ENCODE measurements at regions not wholly inside any gene's neighbourhood (a gene's known extent, or its start where the extent isn't known, plus 50 kb on each side); places are given as distances from the start of the nearest gene placed in this dataset.

DNA sequence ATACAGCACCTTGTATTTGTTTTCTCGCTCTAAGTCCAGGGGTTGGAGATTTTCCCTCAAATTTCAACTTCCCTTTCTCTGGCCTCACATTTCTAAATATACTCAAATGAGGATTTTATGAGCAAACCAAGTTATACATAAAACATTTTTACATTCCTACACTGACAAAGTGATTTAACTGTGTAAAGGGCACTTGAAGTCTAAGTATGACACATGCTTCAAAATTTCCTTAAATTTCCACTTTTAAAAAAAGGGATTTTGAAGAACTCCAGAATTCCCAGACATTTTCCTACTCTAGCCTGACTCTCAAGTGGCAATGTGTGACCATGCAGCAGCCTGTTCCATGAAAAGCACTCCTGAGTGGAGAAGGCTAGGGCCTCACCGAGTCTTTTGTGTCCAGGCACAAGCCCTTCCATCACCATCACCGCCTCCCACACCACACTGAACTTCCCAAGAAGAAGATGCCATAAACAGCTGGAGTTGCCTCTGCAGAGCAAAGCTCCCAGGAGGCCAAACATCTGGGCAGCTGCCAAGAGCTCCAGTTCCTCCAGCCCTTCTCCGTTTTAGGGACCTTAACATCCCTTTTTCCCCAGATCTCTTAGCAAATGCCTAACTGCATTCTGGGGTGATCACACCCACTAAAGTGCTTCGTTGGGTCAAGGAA is 68.9 kb downstream of the NCR2 start:
- DNase-seq (ENCODE audit: low spot score): no peak

DNA sequence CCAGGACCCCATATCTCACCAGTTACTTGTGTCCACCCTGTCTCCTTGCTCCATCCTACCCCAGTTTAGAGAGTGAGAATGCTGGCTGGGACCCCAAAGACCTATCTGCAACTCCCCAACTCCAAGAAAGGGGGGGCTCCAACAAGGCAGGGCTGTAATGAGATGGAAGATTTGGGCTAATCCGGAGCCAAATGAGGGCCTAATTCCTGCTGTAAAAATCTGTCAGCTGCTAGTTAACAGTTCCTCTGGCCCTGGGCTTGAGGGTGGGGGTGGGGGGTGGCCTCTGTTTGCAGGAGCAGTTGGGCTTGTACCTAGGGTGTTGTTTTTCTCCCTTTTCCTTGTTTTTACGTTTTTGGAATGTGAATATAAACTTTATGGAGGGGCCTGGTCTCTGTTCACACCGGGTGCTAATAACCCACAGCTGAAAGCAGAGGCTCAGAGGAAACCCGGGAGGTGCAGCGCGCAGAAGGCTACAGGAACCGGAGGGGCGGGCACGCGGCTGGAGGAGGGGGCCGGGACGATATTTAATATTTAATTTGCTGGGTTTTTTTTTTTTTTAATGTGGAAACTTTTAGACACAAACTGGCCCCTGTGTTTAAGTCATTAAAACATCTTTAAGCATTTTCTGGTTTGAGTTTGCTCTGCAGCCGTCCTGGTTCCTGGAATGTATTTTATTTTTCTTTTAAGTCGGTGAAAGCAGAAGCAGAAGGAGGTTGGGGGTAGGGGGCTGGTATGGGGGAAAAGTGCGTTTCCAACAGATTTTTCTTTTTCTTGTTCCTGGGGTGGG is 70.7 kb downstream of the NCR2 start:
- DNase-seq (ENCODE audit: low spot score): no peak

DNA sequence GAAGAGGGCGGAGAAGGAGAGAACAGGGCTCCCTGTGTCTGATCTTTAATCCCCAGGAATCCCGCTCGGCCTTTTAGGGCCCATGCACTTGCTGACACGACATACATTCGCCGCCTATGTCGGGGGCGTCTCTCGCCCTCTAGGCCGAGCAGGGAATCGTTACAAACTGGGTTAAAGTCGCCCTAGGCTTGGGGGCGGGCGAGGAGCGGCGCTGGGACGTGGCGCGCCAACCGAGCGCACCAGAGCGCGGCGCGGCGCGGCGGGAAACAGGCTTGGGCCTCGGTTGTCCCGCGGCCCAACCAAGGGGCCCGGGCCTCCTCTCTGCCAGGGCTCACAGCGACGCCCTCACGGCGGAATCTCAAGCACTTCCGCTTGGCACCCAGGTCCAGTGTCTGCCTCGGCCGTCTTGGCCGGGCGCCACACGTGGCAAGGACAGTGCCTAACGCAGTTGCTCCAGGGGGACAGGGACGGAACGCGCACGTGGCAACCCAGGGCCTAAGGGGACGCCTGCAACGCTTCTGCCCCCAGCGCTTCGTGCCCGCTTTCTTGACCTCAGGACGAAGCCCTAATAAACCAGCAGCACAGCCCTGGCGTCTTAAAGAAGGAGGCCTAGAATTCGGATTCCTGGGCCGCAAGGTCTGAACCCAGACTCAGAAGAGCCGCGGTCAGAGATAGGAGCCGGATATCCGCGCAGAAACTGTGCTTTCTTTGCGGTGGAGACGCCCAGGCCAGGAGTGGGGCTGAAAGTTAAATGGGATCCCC is 71.5 kb downstream of the NCR2 start:
- DNase-seq (ENCODE audit: low spot score): no peak

DNA sequence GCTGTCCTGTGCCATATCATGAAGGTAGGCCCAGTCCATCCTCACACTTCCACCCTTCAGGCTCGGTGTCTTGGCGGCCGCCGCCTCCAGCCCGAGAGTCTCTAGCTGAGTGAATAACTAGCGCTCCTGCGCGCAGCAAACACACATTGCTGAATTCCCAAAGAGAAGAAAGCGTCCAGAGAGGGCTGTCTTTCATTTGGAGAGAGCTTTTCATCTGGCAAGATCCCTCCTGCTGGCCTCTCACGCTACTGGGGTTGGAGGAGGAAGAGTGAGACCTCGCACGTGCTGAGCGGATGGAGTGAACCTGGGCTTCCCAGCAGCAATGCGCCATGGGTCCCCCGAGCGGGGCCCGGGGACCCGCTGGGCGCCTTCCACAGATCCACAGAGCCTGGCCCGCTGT is 73.2 kb downstream of the NCR2 start:
- DNase-seq (ENCODE audit: low spot score): no peak

DNA sequence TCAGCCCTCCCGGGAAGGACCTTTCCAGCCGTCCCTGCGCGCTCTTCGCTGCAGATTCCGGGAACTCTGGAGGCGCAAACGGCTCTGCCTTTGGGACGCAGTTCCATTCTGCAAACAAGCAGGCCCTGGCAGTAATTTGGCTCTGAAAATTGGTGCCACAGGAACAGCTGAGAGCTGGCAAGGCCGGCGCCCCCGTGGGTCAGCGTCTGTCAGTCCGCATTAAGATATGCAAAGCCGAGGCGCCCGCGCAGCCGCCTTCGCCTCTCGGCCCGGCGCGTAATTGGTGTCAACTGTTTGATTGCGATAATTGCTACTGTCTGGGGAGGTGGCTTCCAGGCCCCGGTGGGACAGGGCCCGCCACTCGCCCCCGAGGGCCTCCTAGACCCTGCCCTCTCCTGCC is 73.6 kb downstream of the NCR2 start:
- no peak for DNase-seq (ENCODE audit: low spot score)

DNA sequence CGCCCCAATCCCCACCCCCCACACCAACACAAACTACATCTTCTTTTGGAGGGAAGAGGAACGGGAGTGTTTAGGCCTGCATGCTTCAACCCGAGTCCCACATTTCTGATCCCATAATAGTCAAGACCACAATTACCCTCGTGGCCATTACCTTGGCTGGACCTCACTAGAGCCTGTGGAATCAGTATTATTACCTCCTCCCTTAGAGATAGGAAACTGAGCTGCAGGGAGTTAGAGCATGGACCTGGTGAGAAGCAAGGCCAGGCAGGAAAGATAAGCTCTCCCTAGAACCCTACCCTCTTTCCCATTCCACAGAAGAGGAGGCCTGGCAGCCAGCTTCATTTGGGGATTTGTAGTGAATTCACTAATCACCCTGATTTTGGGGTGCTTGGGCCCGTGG is 74.1 kb downstream of the NCR2 start:
- DNase-seq (ENCODE audit: low spot score): no peak

DNA sequence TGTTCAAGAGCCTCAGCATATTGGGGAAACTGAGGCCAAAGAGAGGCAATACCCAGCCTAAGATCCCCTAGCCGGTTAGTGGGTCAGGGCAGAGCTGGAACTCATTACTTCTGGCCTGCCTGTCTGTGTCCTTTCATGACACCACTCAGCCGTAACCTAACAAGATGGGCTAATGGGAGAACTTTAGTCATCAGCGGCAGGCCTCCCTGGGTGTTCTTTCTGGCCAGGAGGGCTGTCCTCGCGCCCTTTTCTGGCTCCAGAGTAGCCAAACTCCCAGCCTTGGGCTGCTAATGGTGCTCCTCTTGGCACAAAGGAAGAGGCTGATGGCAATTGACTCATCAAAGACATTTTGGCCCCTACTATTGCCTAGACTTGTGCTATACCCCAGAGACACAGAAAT is 76.6 kb downstream of the NCR2 start:
- DNase-seq (ENCODE audit: low spot score): no peak

DNA sequence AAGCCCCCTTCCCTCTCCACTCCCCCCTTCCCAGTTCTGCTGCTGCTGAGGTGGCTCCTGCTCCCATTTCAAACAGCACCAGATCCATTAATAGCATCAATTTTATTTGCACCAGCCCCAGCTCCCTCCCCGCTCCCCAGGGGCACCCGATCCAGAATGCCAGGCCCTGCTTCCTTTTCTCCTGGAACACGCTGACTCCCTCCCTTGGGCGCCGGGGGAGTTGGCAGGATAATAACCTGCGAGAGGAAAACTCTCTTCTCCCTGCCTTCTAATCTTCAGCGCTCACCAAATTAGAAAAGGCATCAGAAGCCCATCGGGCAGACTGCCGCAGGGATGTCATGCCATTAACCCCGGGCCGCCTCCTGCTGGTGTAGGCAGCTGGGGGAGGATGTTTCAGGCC is 77.8 kb downstream of the NCR2 start:
- DNase-seq (ENCODE audit: low spot score): no peak

DNA sequence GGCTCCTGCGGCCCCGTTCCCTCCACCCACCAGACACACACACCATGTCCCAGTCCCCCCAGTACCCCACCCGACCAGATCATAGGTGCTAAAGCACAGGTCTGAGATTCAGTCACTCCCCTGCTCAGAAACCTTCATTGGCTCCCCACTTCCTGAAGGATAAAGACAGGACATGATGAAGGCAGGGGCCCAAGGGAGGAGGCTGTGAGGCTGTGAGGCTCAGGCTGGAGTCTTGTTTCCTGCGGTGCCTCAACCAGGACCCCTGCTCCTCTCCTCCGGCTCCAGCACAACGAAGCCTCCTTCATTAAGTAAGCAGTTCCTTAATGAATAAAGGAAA is 81.1 kb downstream of the NCR2 start:
- no peak for DNase-seq (ENCODE audit: low spot score)

DNA sequence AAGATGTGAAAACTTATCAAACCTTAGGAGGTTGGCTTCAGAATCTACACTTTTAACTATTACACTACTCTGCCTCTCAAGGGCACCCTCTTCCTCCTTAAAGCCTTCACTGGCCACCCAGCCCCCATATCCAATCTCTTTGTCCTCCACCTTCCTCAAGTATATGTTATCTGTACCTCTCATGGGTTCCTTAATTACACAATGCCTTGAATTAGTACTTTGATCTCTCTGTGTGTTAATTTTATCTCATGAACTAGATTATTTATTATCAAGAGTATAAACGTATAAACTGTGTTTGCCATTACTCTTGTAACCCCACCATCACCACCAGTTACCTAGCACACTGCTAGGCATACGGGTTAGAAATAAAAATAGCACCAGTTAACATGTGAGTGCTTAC is 83.3 kb downstream of the NCR2 start:
- DNase-seq (ENCODE audit: low spot score): no peak

DNA sequence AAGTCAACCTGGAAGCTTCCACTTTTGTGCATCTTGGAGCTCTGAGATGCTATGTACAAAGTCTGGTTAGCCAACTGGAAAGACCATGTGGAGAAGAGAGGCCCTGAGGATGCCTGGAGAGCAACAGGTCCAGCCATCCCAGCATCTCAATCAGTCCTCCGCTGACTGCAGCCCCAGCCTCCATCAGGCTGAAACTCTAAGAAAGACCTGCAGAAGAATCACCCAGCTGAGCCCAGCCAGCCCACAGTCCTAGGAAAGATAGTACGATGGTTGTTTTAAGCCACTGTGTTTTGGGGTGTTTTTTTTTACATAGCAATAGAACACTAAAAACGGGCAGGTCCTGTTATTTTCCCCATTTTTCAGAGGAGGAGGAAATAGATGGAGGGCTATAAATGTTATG is 84.0 kb downstream of the NCR2 start:
- no peak for DNase-seq (ENCODE audit: low spot score)

DNA sequence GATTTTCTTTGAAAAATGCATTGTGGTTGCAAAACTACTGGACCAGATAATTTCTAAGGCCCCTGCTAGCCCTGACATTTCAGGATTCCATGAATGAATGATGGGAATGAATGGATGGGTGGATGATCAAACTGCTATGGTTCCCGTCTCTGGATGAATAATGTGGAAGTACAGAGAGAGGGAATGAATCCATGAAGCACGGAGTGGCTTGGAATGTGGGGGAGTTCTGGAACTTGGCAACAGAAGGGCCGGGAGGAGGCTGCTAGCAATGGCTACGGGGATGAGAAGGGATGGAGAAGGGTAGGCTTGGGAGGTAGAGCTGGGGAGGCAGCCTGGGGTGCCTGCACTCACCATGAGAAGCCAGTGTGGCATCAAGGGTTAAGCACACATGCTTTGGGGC is 84.8 kb downstream of the NCR2 start:
- DNase-seq (ENCODE audit: low spot score): no peak

DNA sequence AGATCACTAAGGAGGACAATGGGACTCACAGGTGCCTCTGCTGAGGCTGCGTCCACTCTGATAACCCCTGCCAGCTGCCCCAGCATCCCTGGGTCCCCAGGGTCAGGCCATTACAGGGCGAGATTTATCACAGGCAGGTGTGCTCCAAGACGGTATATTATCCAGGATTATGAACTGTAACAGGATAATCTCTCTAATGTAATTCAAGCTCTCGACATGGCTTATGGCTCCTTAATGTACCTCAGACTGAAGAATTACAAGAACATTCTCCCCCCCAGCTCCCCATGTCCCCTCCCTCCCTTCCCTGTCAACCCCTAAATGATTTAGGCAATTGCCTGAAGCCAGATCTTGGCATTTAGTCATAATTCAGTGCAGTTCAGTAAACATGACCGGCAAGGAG is 86.8 kb downstream of the NCR2 start:
- DNase-seq (ENCODE audit: low spot score): no peak

DNA sequence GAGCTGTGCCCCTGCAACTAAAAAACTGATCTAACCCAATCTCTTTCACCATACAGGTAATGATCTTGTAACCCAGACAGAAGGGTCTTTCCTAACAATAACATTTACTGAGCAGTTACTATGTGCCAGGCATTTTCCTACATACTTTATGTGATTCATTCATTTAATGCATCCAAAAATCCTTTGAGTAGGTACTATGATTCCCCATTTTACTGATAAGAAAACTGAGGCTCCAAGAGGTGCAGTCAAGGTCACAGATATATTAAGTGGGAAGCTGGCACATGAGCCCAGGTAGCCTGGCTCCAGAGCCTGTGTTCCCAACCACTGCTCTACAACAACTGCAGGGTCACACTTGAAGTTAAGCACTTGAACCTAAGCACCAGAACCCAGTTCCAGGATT is 87.6 kb downstream of the NCR2 start:
- DNase-seq (ENCODE audit: low spot score): no peak

DNA sequence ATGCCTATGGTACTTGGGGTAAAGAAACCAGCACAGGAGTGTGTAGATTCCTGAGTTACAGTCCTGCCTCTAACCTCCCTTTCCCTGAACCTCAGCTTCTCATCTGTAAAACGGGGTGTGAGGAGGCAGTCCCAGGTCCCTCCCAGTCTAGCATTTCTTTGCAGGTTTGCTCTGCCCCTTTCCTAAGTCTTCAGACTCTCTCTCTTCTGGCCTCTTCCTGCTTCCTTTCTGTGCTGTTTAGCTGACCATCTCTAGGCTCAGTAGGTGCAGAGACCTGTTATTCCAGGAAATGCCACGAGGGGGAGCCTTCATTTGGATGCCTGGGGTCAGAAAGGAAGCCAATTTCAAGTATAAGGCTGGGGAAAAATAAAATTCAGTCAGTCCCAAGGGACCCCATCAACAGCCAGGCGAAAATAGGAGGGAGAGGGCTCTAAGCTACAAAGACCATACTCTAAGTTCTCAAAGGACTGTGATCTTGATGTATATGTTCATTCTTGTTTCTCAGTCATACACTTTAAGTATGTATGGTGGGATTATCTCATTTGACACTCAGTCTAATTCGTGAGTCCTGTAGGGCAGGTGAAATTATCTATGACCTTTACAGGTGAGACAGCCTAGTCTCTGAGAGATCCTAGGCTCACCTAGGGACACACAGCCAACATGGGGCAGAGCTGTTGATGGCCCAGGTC is 89.1 kb downstream of the NCR2 start:
- DNase-seq (ENCODE audit: low spot score): peak; percentile 90

DNA sequence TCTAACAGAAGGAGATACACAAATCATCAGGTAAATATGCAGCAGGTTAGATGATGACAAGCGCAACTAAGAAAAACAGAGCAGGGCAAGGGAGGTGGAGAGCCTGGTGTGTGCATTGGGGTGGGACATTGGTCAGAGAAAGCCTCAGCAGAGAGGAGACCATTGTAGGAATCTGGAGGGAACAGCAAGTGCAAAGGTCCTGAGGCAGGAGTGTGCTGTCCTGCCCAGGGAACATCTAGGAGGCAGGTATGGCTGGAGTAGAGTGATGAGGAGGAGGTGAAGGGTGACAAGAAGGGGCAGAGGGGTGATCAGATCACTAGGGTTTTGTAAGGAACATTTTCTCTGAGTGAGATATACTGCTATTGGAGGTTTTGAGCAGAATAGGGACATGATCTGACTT is 90.1 kb downstream of the NCR2 start:
- no peak for DNase-seq (ENCODE audit: low spot score)

DNA sequence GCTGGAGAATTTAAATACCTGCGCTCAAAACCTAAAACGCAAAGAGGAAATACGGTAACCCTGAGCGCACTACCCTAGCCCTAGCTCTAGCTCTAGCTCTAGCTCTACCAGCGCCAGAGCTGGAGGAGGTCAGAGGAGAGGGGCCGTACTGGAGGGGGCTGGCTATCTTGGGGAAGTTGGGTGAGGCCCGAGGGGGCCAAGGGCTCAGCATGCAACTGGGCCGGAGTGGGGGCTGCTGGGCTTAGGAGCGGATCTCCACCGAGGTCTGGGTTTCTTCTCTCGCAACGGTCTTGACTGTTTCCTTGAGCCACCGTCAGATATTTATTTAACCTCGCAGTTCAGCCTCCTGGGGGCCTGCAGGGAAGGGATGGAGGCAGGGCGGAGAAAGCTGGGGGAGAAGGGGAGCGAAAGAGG is 91.0 kb downstream of the NCR2 start:
- no peak for DNase-seq (ENCODE audit: low spot score)

DNA sequence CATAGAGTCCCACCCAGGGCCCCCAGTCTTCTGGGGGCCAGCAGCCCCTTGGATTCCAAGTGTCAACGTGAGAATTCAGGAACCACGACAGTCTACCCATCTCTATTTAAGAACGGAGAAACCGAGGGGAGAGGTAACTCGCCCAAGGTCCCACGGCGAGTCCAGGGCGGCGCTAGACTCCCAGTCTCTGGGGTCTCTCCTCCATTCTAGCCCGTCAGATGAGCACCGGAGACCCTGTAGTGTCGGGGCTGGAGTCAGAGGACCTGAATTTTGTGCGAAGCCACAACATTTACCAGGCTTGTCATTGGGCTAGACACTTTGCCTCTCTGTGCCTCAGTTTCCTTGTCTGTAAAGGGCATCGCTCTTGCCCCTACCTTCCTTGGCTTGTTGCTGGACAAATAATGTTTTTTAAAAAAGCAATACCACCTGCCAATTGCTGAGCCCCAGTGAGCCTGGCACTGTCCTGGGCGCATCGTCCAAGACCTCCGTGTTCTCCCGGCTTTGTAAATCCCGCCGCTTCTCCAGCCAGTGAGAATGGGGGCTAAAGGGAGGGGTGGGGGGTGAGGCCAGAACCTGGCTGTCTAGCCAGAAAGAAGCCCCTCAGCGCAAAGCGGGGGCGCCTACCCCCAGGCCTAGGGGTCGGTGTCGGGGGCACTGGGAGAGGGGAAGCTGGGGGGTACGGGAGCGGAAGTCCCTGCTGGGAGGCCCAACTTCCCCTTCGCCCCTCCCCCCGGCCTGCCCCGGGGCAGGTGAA is 91.7 kb downstream of the NCR2 start:
- peak; percentile 55 for DNase-seq (ENCODE audit: low spot score)

DNA sequence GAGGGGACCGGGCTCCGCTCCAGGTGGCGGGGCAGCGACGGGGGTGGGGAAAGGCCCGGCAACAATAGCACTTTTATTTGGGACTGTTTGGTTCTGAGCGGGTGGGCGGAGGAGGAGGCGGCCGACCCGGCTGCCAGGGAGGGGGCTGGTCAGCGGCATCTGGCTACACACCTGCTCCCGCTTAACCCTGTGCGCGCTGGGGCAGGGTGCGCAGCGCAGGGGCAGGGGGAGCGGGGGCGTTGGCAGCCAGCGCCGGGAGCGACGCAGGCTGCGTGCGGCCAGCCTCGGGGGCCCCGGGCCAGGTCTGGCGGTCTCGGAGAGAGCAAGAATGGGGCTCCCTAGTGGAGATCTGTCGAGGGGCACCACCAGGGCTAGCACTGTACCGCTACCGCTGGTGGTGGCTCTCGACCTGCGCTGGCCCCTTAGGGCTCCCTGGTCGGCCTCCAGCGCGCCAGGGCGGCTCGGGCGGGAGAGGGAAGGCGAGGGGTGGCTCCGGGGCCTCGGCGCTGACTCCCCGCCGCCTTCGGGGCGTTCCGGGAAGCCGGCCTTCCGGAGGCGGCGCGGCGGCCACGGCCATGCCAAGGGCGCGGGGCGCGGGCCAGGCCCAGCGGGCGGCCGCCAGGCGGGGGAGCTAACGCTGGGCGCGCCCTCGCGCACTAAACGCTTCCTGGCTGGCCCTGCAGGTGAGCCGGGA is 92.4 kb downstream of the NCR2 start:
- DNase-seq (ENCODE audit: low spot score): peak; percentile 53

DNA sequence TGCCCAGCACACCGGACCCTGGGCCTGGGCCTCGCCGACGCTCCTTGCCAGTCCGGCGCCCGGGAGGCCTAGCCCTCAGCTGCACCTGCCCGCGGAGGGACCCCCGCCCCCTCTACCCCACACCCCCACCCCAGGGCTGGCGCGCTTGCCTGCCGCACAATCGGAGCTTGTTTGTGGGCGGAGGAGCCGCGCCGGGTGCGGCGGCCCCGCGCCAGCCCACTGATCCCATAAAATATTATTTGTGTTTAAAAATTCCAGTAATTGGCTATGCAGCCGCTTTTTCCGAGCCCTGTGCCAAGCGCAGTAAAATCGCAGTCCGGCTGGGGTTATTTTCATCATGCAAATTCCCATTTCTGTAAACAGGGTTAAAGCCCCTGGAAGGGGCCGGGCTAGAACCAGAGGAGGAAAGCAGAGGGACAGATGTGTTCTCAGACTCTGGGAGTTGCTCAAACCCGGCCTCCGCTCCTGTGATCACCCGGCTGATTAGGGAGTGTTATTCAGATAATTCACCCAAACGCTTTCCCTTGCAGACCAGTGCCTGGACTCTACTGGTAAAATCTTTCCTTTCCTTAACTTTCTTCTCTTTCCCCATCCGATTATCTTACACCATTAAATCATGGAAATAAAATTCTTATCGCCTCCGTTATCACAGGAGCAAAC is 93.1 kb downstream of the NCR2 start:
- peak; percentile 77 for DNase-seq (ENCODE audit: low spot score)

DNA sequence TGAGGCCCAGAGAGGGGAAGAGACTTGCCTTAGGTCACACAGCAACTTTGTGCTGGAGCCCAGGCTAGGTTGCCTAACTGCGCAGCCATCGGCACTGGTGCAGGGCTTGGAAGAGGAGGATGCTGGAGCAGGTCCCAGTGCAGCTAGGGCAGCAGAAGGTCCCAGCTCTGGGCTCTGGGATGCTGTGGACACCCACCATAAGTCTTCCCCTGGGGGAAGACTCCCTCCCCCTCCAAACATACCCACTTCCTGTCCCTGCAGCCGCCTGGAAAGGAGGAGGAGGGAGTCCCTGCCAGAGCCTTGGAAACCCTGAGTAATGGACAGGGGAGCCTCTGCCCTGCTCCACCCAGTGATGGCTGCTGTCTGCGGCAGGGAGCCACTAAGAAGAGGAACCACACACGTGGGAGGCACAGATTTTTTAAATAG is 93.6 kb downstream of the NCR2 start:
- peak; percentile 64 for DNase-seq (ENCODE audit: low spot score)
